Activated CD8-positive, alpha-beta T cell treated with anti-CD3 and anti-CD28 coated beads for 36 hours (primary cell): ENCODE measurements at regions not wholly inside any gene's neighbourhood (a gene's known extent, or its start where the extent isn't known, plus 50 kb on each side); places are given as distances from the start of the nearest gene placed in this dataset.

ENCODE experiments used
- ATAC-seq: fragments of 200-7000 bp; cut with Tn5 transposase; one replicate; pipeline ENCODE4 v1.10.0; 2021; ENCODE audit warnings: mild to moderate bottlenecking, moderate library complexity
- CTCF ChIA-PET: fragments of 350-600 bp; sonication (Branson Sonifier 250); formaldehyde crosslinking; loops from one replicate; lab custom pipeline; 2021; ENCODE audit warnings: antibody characterized with exemption; lab: Charles Lee
- POLR2A ChIA-PET: fragments of 350-600 bp; sonication (Branson Sonifier 250); formaldehyde crosslinking; loops from one replicate; lab custom pipeline; 2021; ENCODE audit warnings: antibody characterized with exemption; lab: Charles Lee
- DNase-seq: peaks from one replicate; pipeline ENCODE4 v3.0.0-alpha.2; 2020
- H3K27ac Mint-ChIP-seq: one replicate; pipeline ENCODE4 v1.8.0; 2021; ENCODE audit warnings: mild to moderate bottlenecking, mixed read lengths
- H3K27me3 Mint-ChIP-seq: one replicate; pipeline ENCODE4 v1.8.0; 2021; ENCODE audit warnings: mixed read lengths
- H3K36me3 Mint-ChIP-seq: one replicate; pipeline ENCODE4 v1.8.0; 2021; ENCODE audit warnings: low read depth, mixed read lengths
- H3K4me1 Mint-ChIP-seq: one replicate; pipeline ENCODE4 v1.8.0; 2021; ENCODE audit warnings: low read depth, mixed read lengths
- H3K4me3 Mint-ChIP-seq: one replicate; pipeline ENCODE4 v1.8.0; 2021; ENCODE audit warnings: mild to moderate bottlenecking, moderate library complexity, mixed read lengths
- H3K9me3 Mint-ChIP-seq: one replicate; pipeline ENCODE4 v1.8.0; 2021; ENCODE audit warnings: mixed read lengths
- intact Hi-C: fragments of 100-400 bp; cut with micrococcal nuclease; formaldehyde crosslinking; loops from one replicate; pipeline ENCODE4 v1.10.0; 2022
- TF ChIP-seq, protein P1 (sequence below): fragments of 200-600 bp; IDR thresholded peaks from one replicate; pipeline ENCODE4 v1.8.0; 2022; ENCODE audit warnings: antibody characterized with exemption, mild to moderate bottlenecking

DNA sequence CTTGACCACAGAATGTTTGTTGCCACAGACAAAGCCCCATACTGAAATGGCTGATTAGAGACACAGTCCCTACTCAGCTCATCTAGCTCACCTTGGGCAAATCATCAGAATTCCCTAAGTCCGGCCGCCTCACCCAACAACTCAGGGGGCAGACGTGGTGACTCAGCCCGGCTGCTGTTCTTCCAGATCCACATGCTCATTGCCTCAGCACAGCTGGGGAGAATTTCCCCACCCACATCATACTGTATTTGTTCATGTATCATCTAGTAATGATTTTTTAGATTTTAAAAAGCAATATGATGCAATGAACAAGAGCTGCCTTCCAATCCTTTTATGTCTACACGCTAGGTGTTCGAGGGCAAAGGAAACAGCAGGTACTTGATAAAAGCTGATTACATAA, 333.8 kb upstream of the TENM3 start:
- Mint-ChIP-seq H3K4me1 (no peaks in the 10 kb centered on the region), H3K27ac (no peak overlapping the region), H3K36me3 (no peaks in the 10 kb centered on the region), H3K4me3 (no peak overlapping the region), H3K9me3 (peaks cover 20% of the 10 kb centered on the region), H3K27me3 (no peaks in the 10 kb centered on the region)
- ChIA-PET CTCF (interaction anchor here (0.6 kb wide), 1 partner anchor 158 kb away, joined by 3 read pairs; no protein-coding TSS in a partner anchor), POLR2A (no interaction called here)
- no peak for DNase-seq
- intact Hi-C loops = no loop called here
- TF ChIP-seq, protein P1, sequence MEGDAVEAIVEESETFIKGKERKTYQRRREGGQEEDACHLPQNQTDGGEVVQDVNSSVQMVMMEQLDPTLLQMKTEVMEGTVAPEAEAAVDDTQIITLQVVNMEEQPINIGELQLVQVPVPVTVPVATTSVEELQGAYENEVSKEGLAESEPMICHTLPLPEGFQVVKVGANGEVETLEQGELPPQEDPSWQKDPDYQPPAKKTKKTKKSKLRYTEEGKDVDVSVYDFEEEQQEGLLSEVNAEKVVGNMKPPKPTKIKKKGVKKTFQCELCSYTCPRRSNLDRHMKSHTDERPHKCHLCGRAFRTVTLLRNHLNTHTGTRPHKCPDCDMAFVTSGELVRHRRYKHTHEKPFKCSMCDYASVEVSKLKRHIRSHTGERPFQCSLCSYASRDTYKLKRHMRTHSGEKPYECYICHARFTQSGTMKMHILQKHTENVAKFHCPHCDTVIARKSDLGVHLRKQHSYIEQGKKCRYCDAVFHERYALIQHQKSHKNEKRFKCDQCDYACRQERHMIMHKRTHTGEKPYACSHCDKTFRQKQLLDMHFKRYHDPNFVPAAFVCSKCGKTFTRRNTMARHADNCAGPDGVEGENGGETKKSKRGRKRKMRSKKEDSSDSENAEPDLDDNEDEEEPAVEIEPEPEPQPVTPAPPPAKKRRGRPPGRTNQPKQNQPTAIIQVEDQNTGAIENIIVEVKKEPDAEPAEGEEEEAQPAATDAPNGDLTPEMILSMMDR = no peak
- ATAC-seq = no peak

DNA sequence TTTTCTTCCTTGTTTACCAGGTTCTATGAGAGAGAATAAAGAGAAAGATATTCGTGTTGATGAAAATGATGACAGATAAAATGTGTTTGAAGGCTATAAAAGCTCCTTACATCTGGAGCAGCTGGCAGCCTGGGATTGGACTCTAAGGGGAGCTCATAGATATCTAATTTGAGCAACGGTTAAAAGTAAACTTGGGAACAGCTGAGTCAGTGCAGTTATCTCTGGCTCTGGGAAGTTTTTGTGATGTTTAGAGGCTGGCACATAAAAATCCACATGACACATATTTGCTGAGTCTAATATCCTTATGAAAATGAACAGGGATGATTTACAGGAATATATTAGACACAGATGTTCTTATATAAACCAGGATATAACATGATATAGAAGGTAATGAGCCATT, 331.8 kb upstream of the TENM3 start:
- H3K4me3 Mint-ChIP-seq = no peak overlapping the region
- CTCF ChIA-PET = no interaction called here
- no peak overlapping the region for H3K27ac Mint-ChIP-seq
- intact Hi-C loops = no loop called here
- H3K36me3 Mint-ChIP-seq = no peaks in the 10 kb centered on the region
- no peak for ATAC-seq
- H3K9me3 Mint-ChIP-seq = peaks cover 13% of the 10 kb centered on the region
- POLR2A ChIA-PET = no interaction called here
- DNase-seq = no peak
- H3K4me1 Mint-ChIP-seq = no peaks in the 10 kb centered on the region
- TF ChIP-seq, protein P1 = no peak
- no peaks in the 10 kb centered on the region for H3K27me3 Mint-ChIP-seq

DNA sequence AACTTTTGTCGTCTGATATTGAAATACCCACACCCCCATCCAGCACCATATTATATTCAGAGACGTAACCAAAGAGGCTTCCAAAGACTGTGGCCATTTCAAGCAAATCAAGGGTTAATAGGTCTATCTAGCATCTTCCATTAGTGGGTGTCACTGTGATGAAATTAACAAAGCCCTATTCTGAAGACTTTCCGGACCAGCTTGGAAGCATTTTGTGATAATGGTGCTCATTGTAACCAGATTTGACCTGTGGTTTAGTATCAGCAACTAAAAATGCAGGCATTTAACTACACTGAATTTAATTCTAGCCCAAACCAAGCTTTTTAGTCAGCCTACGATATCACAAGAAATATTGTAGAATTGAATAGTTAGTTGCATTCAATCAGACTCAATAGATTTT, 309.7 kb upstream of the TENM3 start:
- Mint-ChIP-seq H3K27ac (no peak overlapping the region), H3K36me3 (no peaks in the 10 kb centered on the region), H3K4me3 (no peak overlapping the region), H3K4me1 (no peaks in the 10 kb centered on the region), H3K9me3 (peaks cover 10% of the 10 kb centered on the region), H3K27me3 (no peaks in the 10 kb centered on the region)
- TF ChIP-seq, protein P1 = no peak
- CTCF ChIA-PET = no interaction called here
- no peak for DNase-seq
- POLR2A ChIA-PET = no interaction called here
- intact Hi-C loops = no loop called here
- ATAC-seq = no peak

DNA sequence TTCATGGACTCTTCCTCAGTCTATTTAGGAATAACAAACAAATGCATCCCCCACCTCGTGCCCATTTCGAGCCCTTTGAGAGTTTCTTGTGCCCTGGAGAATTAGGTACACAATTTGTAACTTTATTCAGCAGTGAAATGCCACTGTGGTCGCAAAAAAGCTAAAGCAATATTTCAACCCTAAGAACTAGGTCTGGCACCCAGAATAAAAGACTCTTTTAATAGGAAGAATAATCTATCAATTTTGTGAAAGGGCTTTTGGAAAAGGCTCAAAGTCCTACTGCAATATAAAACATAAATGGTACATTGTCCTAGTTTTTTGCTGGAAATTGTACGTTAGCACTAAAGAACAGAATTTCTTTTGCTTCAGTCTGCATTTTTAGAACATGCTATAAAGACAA, 304.6 kb upstream of the TENM3 start:
- H3K27ac Mint-ChIP-seq = no peak overlapping the region
- intact Hi-C loops = no loop called here
- ChIA-PET CTCF (no interaction called here), POLR2A (no interaction called here)
- TF ChIP-seq, protein P1 = no peak
- no peak for ATAC-seq
- no peaks in the 10 kb centered on the region for H3K27me3 Mint-ChIP-seq
- peaks cover 2% of the 10 kb centered on the region for H3K9me3 Mint-ChIP-seq
- H3K4me1 Mint-ChIP-seq = no peaks in the 10 kb centered on the region
- H3K36me3 Mint-ChIP-seq = no peaks in the 10 kb centered on the region
- DNase-seq = no peak
- H3K4me3 Mint-ChIP-seq = no peak overlapping the region

DNA sequence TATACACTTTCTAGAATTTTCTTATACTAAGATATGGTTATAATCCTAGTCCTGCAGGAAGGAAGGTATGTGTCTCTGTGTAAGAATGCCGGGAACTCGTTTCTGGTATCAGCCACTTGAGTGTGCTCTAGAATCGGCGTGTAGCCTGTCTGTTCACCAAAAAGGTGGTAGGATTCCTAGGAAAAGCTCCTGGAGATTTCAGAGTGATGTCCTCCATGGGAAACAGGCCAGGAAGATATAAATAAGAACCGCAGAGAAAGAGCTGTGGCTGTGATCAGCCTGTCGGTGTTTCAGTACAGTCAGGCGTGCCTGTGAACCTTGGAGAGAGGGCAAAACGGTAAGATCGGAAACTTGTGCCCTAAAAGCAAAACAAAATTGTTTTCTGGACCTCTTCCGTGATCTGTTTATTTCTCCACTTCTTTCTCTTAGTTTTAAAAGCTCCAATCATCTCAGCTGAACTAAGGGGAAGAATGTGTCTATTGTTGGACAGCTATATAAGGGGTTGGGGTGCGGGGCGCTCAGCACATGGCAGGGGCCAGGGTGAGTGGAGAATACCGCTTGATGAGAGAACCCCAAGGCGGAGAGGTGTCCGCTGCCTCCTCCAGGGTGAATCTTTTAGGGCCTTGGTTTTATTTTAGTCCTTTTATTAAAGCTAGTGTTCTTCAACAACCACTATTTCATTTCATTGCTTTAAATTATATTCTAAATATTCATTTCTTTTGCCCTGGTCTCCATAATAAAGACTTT, 303.8 kb upstream of the TENM3 start:
- H3K27ac Mint-ChIP-seq = no peak overlapping the region
- CTCF ChIA-PET = no interaction called here
- TF ChIP-seq, protein P1 = no peak
- peaks cover 2% of the 10 kb centered on the region for H3K9me3 Mint-ChIP-seq
- H3K36me3 Mint-ChIP-seq = no peaks in the 10 kb centered on the region
- no peak for ATAC-seq
- H3K27me3 Mint-ChIP-seq = no peaks in the 10 kb centered on the region
- no peak for DNase-seq
- no peaks in the 10 kb centered on the region for H3K4me1 Mint-ChIP-seq
- no peak overlapping the region for H3K4me3 Mint-ChIP-seq
- intact Hi-C loops = no loop called here
- POLR2A ChIA-PET = no interaction called here
